ENCODE measurements at regions not wholly inside any gene's neighbourhood (a gene's known extent, or its start where the extent isn't known, plus 50 kb on each side); places are given as distances from the start of the nearest gene placed in this dataset.
"Not testable (repeated sequence)": the region's sequence is repeated elsewhere in the genome, so short reads cannot be mapped to it uniquely, and the experiment has no call there.

- intact Hi-C loops (cut with micrococcal nuclease), result no loop called here
Observed at GRCh38 chr9:102403514-102403913, 591.6 kb upstream of the CYLC2 start.

- intact Hi-C loops (cut with micrococcal nuclease), result no loop called here
Observed at GRCh38 chr9:102398205-102398604, 596.9 kb upstream of the CYLC2 start.

- intact Hi-C loops (cut with micrococcal nuclease), result not testable (repeated sequence)
Observed at GRCh38 chr9:102385620-102386019, 609.5 kb upstream of the CYLC2 start.

- intact Hi-C loops (cut with micrococcal nuclease), result no loop called here
Observed at GRCh38 chr9:102362470-102363132, 624.2 kb upstream of the GRIN3A start.

GRCh38 chr9:102360846-102361245 lies 622.4 kb upstream of the GRIN3A start:
- intact Hi-C loops (cut with micrococcal nuclease), result no loop called here

- intact Hi-C loops (cut with micrococcal nuclease), result no loop called here
Observed at GRCh38 chr9:102355982-102356381, 617.5 kb upstream of the GRIN3A start.

- intact Hi-C loops (cut with micrococcal nuclease), result no loop called here
Observed at GRCh38 chr9:102354041-102354440, 615.6 kb upstream of the GRIN3A start.

- intact Hi-C loops (cut with micrococcal nuclease), result not testable (repeated sequence)
Observed at GRCh38 chr9:102337471-102337870, 599.0 kb upstream of the GRIN3A start.

GRCh38 chr9:102309379-102309778 lies 570.9 kb upstream of the GRIN3A start:
- intact Hi-C loops (cut with micrococcal nuclease), result no loop called here

GRCh38 chr9:102295188-102295587 lies 556.7 kb upstream of the GRIN3A start:
- intact Hi-C loops (cut with micrococcal nuclease), result no loop called here

GRCh38 chr9:102273952-102274351 lies 535.5 kb upstream of the GRIN3A start:
- intact Hi-C loops (cut with micrococcal nuclease), result no loop called here

- intact Hi-C loops (cut with micrococcal nuclease), result no loop called here
Observed at GRCh38 chr9:102253099-102253498, 514.7 kb upstream of the GRIN3A start.

- intact Hi-C loops (cut with micrococcal nuclease), result no loop called here
Observed at GRCh38 chr9:102244916-102245315, 506.5 kb upstream of the GRIN3A start.

GRCh38 chr9:102237520-102237919 lies 499.1 kb upstream of the GRIN3A start:
- intact Hi-C loops (cut with micrococcal nuclease), result no loop called here

GRCh38 chr9:102237094-102237493 lies 498.6 kb upstream of the GRIN3A start:
- intact Hi-C loops (cut with micrococcal nuclease), result no loop called here

GRCh38 chr9:102227416-102227815 lies 489.0 kb upstream of the GRIN3A start:
- intact Hi-C loops (cut with micrococcal nuclease), result not testable (repeated sequence)

GRCh38 chr9:102225841-102226441 lies 487.5 kb upstream of the GRIN3A start:
- intact Hi-C loops (cut with micrococcal nuclease), result no loop called here

- intact Hi-C loops (cut with micrococcal nuclease), result not testable (repeated sequence)
Observed at GRCh38 chr9:102223320-102224136, 485.1 kb upstream of the GRIN3A start.

GRCh38 chr9:102209176-102209575 lies 470.7 kb upstream of the GRIN3A start:
- intact Hi-C loops (cut with micrococcal nuclease), result no loop called here

- intact Hi-C loops (cut with micrococcal nuclease), result no loop called here
Observed at GRCh38 chr9:102206432-102206831, 468.0 kb upstream of the GRIN3A start.

- intact Hi-C loops (cut with micrococcal nuclease), result no loop called here
Observed at GRCh38 chr9:102205251-102205650, 466.8 kb upstream of the GRIN3A start.

GRCh38 chr9:102202126-102202525 lies 463.7 kb upstream of the GRIN3A start:
- intact Hi-C loops (cut with micrococcal nuclease), result no loop called here
